Peyer's patch (tissue), 4 donors: ENCODE measurements at regions not wholly inside any gene's neighbourhood (a gene's known extent, or its start where the extent isn't known, plus 50 kb on each side); places are given as distances from the start of the nearest gene placed in this dataset.
A peak's percentile ranks its signal among the peaks of the same experiment; 100 is the strongest.

Source experiments
- DNase-seq, 3 donors: peaks; one replicate each; pipeline ENCODE4 v3.0.0-alpha.2; 2017 to 2019
- H3K27ac ChIP-seq, 4 donors: fragments of 200-600 bp; sonication (generic); one replicate each; pipeline ENCODE4 v1.5.1; 2016 to 2019
- H3K27me3 ChIP-seq, 2 donors: fragments of 200-600 bp; sonication (generic); one replicate each; pipeline ENCODE4 v1.5.1; 2019
- H3K36me3 ChIP-seq, 3 donors: fragments of 200-600 bp; sonication (generic); one replicate each; pipeline ENCODE4 v1.5.1; 2016 to 2019
- H3K4me1 ChIP-seq, 4 donors: fragments of 200-600 bp; sonication (generic); one replicate each; pipeline ENCODE4 v1.5.1; 2016 to 2019
- H3K4me3 ChIP-seq, 4 donors: fragments of 200-600 bp; sonication (generic); 1 replicate in 3 of 4; 2 replicates in 1 of 4; pipeline ENCODE4 v1.5.1; 2016 to 2019; ENCODE audit warnings: mild to moderate bottlenecking in 1 of 4
- H3K9me3 ChIP-seq, 4 donors: fragments of 200-600 bp; sonication (generic); one replicate each; pipeline ENCODE4 v1.5.1; 2016 to 2019; ENCODE audit warnings: mild to moderate bottlenecking in 1 of 4
- POLR2A ChIP-seq, 2 donors: fragments of 450-650 bp; IDR thresholded peaks; one replicate each; pipeline ENCODE4 v1.5.1; 2017; ENCODE audit warnings: antibody characterized with exemption in 2 of 2, mild to moderate bottlenecking in 2 of 2, moderate library complexity in 2 of 2
- TF ChIP-seq, protein P1 (sequence below), 6 experiments: fragments of 450-650 bp in 4 of 6; fragments of 200-600 bp in 2 of 6; sonication (generic) in 1 of 6; IDR thresholded peaks; one replicate each; pipeline ENCODE4 v1.5.1; 2017 to 2019; ENCODE audit warnings: antibody characterized with exemption in 6 of 6, mild to moderate bottlenecking in 3 of 6, moderate library complexity in 1 of 6

DNA sequence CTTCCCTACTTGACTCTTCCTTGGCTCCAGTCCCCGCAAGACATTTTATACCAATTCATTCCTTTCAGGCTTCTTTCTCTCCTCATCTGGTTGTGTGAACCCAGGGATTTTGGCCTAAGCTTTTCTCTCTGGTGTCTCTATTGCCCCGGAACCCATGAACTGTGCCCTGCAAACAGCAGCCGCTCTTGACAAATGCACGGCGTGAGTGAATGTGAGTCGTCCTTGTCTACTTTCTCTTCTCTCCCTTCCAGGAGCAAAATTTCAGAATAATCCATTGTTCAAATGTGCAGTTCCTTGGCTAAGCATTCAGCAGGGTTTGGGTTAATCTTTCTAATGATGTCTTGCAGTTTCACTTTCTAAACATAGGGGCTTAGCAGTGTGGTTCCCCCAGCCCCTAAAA is 250.4 kb upstream of the IRX4 start:
- Histone ChIP-seq H3K4me1 (no peaks in the 10 kb centered on the region), H3K4me3 (no peak overlapping the region), H3K36me3 (no peaks in the 10 kb centered on the region), H3K27me3 (no peaks in the 10 kb centered on the region), H3K9me3 (no peaks in the 10 kb centered on the region), H3K27ac (no peak overlapping the region)
- DNase-seq: no peak
- TF ChIP-seq, protein P1, sequence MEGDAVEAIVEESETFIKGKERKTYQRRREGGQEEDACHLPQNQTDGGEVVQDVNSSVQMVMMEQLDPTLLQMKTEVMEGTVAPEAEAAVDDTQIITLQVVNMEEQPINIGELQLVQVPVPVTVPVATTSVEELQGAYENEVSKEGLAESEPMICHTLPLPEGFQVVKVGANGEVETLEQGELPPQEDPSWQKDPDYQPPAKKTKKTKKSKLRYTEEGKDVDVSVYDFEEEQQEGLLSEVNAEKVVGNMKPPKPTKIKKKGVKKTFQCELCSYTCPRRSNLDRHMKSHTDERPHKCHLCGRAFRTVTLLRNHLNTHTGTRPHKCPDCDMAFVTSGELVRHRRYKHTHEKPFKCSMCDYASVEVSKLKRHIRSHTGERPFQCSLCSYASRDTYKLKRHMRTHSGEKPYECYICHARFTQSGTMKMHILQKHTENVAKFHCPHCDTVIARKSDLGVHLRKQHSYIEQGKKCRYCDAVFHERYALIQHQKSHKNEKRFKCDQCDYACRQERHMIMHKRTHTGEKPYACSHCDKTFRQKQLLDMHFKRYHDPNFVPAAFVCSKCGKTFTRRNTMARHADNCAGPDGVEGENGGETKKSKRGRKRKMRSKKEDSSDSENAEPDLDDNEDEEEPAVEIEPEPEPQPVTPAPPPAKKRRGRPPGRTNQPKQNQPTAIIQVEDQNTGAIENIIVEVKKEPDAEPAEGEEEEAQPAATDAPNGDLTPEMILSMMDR (IDR thresholded peaks at IDR 0.05): no peak
- no peak for TF ChIP-seq POLR2A (IDR thresholded peaks at IDR 0.05)

DNA sequence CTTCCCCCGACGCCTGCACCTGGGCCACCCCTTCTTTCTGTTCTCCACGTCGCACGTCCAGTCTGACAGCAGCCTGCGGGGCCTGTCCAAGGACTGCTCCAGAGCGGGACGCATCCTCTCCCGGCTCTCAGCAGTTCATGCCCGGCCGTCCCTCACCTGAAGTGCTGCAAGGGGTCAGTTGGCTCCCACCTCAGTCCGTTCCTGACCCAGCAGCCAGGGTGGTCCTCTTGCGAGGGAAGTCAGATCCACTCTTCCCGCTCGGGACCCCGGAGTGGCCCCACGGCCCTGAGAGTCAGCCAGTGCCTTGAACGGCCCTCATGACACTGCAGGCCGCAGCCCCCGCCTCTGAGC is 249.7 kb upstream of the IRX4 start:
- no peak overlapping the region for H3K27ac ChIP-seq
- H3K9me3 ChIP-seq: peaks cover 0 to under 1% (median 0%) of the 10 kb centered on the region in 4 donors
- TF ChIP-seq POLR2A (IDR thresholded peaks at IDR 0.05): no peak
- TF ChIP-seq, protein P1 (IDR thresholded peaks at IDR 0.05): no peak
- DNase-seq: peak in 1 of 3 donors; percentile 35
- H3K36me3 ChIP-seq: no peaks in the 10 kb centered on the region
- no peaks in the 10 kb centered on the region for H3K4me1 ChIP-seq
- no peak overlapping the region for H3K4me3 ChIP-seq
- no peaks in the 10 kb centered on the region for H3K27me3 ChIP-seq

DNA sequence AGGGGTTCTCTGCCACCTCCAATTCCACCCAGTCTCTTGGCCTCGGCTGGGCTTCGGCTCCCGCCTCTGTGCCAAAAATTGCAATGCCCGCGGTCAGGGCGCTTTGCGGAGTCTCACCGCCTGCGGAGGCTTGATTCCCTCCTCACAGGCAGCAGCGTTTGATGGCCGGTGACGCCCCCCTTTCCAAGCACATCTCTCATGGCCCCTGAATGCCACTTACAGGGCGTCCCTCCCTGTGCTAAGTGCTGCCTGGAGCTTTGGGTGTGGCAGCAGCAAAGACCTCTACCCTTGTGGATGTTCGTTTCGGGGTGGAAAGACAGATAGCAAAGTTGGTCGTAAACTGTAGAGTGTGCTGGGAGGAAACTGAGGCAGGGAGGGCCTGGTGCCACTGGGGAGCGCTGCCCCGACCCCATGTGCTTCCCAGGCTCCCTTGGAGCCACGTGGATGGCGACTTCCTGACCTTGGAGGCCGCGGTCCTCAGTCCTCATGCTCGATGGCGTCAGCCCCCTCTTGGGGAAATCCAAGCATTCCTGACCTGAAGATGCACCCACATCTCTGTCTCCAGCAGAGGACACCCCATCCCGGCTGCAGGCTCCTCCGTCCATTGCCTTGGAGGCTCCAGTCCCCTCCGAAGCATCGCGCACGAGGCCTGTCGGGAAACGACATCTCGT is 249.2 kb upstream of the IRX4 start:
- no peaks in the 10 kb centered on the region for H3K4me1 ChIP-seq
- H3K27ac ChIP-seq: no peak overlapping the region
- DNase-seq: peak in 1 of 3 donors; percentile 38
- H3K27me3 ChIP-seq: no peaks in the 10 kb centered on the region
- TF ChIP-seq, protein P1 (IDR thresholded peaks at IDR 0.05): no peak
- TF ChIP-seq POLR2A (IDR thresholded peaks at IDR 0.05): no peak
- H3K9me3 ChIP-seq: peaks cover 0 to 3% (median 0%) of the 10 kb centered on the region in 4 donors
- H3K4me3 ChIP-seq: no peak overlapping the region
- H3K36me3 ChIP-seq: no peaks in the 10 kb centered on the region

DNA sequence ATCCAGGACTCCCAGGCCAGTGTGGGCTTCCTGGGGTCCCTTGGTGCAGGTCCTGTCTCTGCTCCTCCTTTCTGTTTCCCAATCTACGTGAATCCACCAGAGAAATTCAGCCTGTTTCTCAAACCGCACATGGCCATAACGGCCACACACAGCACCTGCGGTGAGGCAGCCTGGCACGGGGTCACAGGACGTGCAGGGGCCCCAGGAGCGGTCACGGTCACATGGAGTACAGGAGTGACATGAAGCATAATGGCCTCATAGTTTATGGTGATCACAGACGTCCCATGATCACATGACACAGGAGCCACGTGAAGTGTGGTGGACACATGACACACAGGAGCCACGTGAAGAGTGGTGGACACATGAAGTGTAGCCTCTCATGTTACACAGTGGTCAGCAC is 248.5 kb upstream of the IRX4 start:
- no peak for TF ChIP-seq POLR2A (IDR thresholded peaks at IDR 0.05)
- TF ChIP-seq, protein P1 (IDR thresholded peaks at IDR 0.05): no peak
- no peak overlapping the region for H3K27ac ChIP-seq

DNA sequence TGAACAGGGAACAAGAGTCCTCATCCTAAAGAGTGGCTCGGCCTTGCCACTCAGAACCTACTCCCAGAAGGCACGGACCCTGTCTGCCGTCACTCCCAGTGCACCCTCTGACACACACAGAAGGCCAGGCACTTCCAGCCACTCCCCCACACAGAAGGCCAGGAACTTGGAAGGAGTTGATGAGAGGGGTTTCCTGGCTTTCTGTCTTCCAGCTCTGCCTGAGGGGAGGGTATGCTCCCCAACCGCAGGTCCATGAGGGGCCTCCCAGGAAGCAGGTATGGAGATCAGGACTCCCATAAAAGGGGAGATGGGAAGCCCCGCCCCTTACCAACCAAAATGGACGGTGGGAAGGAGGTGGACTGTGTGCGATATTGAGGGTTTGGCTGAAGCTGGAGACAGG is 247.6 kb upstream of the IRX4 start:
- Histone ChIP-seq H3K27me3 (no peaks in the 10 kb centered on the region), H3K4me1 (no peaks in the 10 kb centered on the region), H3K36me3 (no peaks in the 10 kb centered on the region), H3K27ac (no peak overlapping the region), H3K9me3 (peaks cover 0 to 3% (median 0%) of the 10 kb centered on the region in 4 donors), H3K4me3 (no peak overlapping the region)
- TF ChIP-seq POLR2A (IDR thresholded peaks at IDR 0.05): no peak
- TF ChIP-seq, protein P1 (IDR thresholded peaks at IDR 0.05): no peak
- DNase-seq: peak in 1 of 3 donors; percentile 26

More for the DNA sequence above, 248.5 kb upstream of the IRX4 start:
- H3K27me3 ChIP-seq: no peaks in the 10 kb centered on the region
- H3K9me3 ChIP-seq: peaks cover 0 to 3% (median 0%) of the 10 kb centered on the region in 4 donors
- no peak overlapping the region for H3K4me3 ChIP-seq
- peak in 1 of 3 donors; percentile 23 for DNase-seq
- H3K4me1 ChIP-seq: no peaks in the 10 kb centered on the region
- no peaks in the 10 kb centered on the region for H3K36me3 ChIP-seq
